ENCODE measurements at regions not wholly inside any gene's neighbourhood (a gene's known extent, or its start where the extent isn't known, plus 50 kb on each side); places are given as distances from the start of the nearest gene placed in this dataset.

DNA sequence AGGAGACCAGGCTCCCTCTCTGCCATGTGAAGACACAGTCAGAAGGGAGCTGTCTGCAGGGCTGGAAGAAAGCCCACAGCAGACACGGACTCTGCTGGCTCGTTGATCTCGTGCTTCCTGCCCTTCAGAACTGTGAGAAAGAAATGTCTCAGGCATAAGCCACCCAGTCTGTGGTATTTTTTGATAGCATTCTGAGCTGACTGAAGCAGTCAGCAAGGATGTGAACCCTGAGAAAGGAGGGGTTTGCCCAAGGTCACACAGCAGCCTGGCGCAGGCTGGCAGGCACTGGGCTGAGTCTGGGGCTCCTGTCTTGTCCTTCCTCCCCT, 255.1 kb upstream of the B3GAT1 start:
- peaks cover 25% of the 10 kb centered on the region for H3K27me3 ChIP-seq (ENCODE audit: control insufficient read depth, insufficient read depth, low read length)
- POLR2A ChIA-PET, result no interaction called here

DNA sequence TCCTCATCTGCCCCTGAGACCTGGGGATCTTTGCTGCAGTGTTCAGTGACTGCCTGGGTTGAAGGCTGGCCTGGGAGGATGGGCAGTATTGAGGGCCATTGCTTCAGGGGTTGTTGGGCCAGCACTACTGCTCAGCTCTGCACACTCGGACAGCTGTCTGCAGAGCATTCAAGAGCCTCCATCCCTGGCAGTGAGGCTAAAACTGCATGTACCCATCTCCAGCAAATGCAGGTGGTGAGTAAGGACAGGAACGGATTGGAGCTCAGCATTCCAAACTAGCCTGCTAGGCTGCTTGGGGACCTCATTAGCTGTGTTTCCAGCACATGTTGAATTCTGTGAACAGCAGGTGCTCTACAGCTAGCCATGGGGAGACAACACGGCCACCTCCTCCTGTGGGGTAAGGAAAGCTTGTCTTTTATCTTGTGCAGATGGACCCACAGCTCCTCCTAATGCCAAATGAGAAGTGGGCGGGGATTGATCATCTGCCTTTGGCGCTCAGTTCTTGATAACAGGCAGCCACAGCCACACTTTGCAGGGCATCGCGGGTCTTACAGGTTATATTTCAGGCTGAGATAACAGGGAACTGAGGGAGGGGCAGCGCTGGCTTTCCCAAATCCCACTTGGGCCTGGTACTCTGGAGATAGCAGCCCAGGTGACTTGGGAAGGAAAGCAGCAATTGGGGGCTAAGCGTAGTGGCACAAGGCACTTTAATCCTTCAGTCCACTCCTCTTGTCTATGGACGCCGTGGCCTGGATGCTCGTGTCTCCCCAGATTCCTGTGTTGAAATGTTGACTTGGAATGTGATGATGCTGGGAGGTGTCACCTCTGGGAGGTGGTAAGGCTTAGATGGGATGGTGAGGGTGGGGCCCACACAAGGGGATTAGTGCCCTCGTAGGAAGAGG, 254.5 kb upstream of the B3GAT1 start:
- DNase-seq (ENCODE audit: low read depth, low spot score) (no peak), ATAC-seq (no peak)
- no TSS peak for BruUV-seq (replicated peaks)
- H3K4me3 ChIP-seq (ENCODE audit: low read depth in 2 of 2, low read length in 2 of 2), result no peak overlapping the region
- POLR2A ChIA-PET, result no interaction called here
- no peaks in the 10 kb centered on the region for H3K9me3 ChIP-seq (ENCODE audit: control insufficient read depth, insufficient read depth, low read depth, low read length)
- intact Hi-C loops (cut with micrococcal nuclease; ENCODE audit: unreplicated experiment), result no loop called here
- no peaks in the 10 kb centered on the region for H3K4me1 ChIP-seq (ENCODE audit: control insufficient read depth, insufficient read depth, low read length)
- in situ Hi-C loops (cut with HindIII; ENCODE audit: low pct_unique_long_range_greater_than_20kb, low sequenced_read_pairs), result no loop called here
- no peaks in the 10 kb centered on the region for H3K36me3 ChIP-seq (ENCODE audit: control insufficient read depth, insufficient read depth, low read length)
- CTCF ChIA-PET, result no interaction called here
- TF ChIP-seq, protein P1, sequence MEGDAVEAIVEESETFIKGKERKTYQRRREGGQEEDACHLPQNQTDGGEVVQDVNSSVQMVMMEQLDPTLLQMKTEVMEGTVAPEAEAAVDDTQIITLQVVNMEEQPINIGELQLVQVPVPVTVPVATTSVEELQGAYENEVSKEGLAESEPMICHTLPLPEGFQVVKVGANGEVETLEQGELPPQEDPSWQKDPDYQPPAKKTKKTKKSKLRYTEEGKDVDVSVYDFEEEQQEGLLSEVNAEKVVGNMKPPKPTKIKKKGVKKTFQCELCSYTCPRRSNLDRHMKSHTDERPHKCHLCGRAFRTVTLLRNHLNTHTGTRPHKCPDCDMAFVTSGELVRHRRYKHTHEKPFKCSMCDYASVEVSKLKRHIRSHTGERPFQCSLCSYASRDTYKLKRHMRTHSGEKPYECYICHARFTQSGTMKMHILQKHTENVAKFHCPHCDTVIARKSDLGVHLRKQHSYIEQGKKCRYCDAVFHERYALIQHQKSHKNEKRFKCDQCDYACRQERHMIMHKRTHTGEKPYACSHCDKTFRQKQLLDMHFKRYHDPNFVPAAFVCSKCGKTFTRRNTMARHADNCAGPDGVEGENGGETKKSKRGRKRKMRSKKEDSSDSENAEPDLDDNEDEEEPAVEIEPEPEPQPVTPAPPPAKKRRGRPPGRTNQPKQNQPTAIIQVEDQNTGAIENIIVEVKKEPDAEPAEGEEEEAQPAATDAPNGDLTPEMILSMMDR (IDR thresholded peaks at IDR 0.05), result no peak
- no peak for TF ChIP-seq SIN3A (IDR thresholded peaks at IDR 0.05; ENCODE audit: borderline replicate concordance, insufficient read depth, low read depth, low read length)
- no peak for TF ChIP-seq POLR2AphosphoS5 (IDR thresholded peaks at IDR 0.05; ENCODE audit: low read depth, low read length)
- no peak for TF ChIP-seq REST (IDR thresholded peaks at IDR 0.05; ENCODE audit: insufficient read depth in 1 of 2, low read depth in 2 of 2, low read length in 1 of 2)
- no peak for TF ChIP-seq TCF7L2 (IDR thresholded peaks at IDR 0.05; ENCODE audit: low read depth, low read length)
- H3K27ac ChIP-seq (ENCODE audit: low read length), result no peak overlapping the region
- peaks cover 19% of the 10 kb centered on the region for H3K27me3 ChIP-seq (ENCODE audit: control insufficient read depth, insufficient read depth, low read length)

More for the DNA sequence above, 255.1 kb upstream of the B3GAT1 start:
- H3K9me3 ChIP-seq (ENCODE audit: control insufficient read depth, insufficient read depth, low read depth, low read length), result no peaks in the 10 kb centered on the region
- intact Hi-C loops (cut with micrococcal nuclease; ENCODE audit: unreplicated experiment), result no loop called here
- ATAC-seq (no peak), DNase-seq (ENCODE audit: low read depth, low spot score) (no peak)
- no peak overlapping the region for H3K4me3 ChIP-seq (ENCODE audit: low read depth in 2 of 2, low read length in 2 of 2)
- BruUV-seq (replicated peaks), result no TSS peak
- no peaks in the 10 kb centered on the region for H3K36me3 ChIP-seq (ENCODE audit: control insufficient read depth, insufficient read depth, low read length)
- CTCF ChIA-PET, result no interaction called here
- TF ChIP-seq SIN3A (IDR thresholded peaks at IDR 0.05; ENCODE audit: borderline replicate concordance, insufficient read depth, low read depth, low read length) (no peak), REST (IDR thresholded peaks at IDR 0.05; ENCODE audit: insufficient read depth in 1 of 2, low read depth in 2 of 2, low read length in 1 of 2) (no peak), TCF7L2 (IDR thresholded peaks at IDR 0.05; ENCODE audit: low read depth, low read length) (no peak), POLR2AphosphoS5 (IDR thresholded peaks at IDR 0.05; ENCODE audit: low read depth, low read length) (no peak)
- TF ChIP-seq, protein P1 (IDR thresholded peaks at IDR 0.05), result no peak
- H3K27ac ChIP-seq (ENCODE audit: low read length), result no peak overlapping the region
- no peaks in the 10 kb centered on the region for H3K4me1 ChIP-seq (ENCODE audit: control insufficient read depth, insufficient read depth, low read length)
- in situ Hi-C loops (cut with HindIII; ENCODE audit: low pct_unique_long_range_greater_than_20kb, low sequenced_read_pairs), result no loop called here

Data from Panc1 (cell line).